ENCODE measurements at regions not wholly inside any gene's neighbourhood (a gene's known extent, or its start where the extent isn't known, plus 50 kb on each side); places are given as distances from the start of the nearest gene placed in this dataset.

DNA sequence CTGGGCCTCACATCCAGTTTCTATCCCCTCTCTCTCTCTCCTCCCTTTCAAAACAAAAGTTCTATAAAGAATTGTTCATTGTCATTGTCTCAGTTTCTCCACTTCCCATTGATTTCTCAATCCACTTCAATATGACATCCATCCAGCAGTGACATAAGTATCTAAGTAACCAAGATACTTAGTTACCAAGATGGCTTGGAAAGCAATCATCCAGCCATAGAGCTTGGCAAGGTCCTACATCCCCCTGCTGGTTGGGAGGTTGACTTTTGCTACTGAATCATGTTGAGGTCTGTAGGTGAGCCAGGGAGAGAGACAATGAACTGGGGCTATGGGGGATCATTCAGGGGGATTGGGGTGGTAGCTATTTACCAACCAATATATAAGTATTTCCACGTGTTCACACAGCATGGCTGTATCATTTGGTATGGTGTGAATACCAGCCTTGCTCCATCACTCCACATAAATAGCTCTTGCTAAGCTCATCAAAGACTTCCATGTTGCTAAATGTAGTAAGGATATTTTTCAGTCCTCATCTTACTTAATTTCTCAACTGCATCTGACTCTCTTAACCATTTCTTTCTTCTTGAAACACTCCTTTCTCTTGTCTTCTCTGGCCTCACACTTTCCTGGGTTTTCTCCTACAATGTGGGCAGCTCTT lies 58.8 kb upstream of the NTRK3 start:
- Histone ChIP-seq H3K27me3 (ENCODE audit: insufficient read depth, low read length) (no peaks in the 10 kb centered on the region), H3K4me3 (ENCODE audit: low read depth, low read length) (no peak overlapping the region), H3K27ac (ENCODE audit: low read depth, low read length) (no peak overlapping the region), H3K4me1 (ENCODE audit: control insufficient read depth, insufficient read depth, low read length, unreplicated experiment) (no peaks in the 10 kb centered on the region), H2AFZ (ENCODE audit: low read length, unreplicated experiment) (no peak overlapping the region), H3K36me3 (ENCODE audit: insufficient read depth, low read length) (no peaks in the 10 kb centered on the region), H3K79me2 (ENCODE audit: control insufficient read depth, insufficient read depth, low read length, unreplicated experiment) (no peaks in the 10 kb centered on the region)

DNA sequence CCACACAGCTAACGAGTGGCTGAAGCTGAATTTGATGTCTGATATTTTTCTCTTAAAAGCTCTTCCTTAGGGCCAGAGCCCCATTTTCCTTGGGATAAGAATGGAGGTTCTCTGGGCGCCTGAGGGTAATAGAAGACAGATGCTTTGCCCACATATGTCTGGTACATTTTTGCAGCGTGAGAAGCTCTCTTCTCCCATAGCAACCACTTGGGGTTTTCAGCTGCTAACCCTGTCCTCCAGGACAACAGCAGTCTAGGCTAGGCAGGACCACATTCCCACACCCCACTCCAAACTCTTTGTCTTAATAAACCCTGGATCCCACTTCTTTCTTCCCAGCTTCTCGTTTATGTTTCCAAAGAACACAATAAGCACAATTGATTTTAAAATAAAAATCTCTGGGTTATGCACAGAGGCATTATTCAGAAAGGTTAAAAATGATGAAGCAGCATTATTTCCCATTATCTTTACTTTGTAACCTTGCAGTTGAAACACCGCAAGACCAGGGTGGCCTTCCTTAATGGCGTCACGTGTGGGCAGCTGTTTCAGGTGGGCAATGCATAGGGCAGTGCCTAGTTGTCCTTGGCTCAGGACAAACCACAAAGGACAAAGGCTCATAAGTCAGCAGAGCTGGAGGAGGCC lies 56.5 kb upstream of the NTRK3 start:
- H3K4me3 ChIP-seq (ENCODE audit: low read depth, low read length): no peak overlapping the region
- no peaks in the 10 kb centered on the region for H3K27me3 ChIP-seq (ENCODE audit: insufficient read depth, low read length)
- H3K79me2 ChIP-seq (ENCODE audit: control insufficient read depth, insufficient read depth, low read length, unreplicated experiment): no peaks in the 10 kb centered on the region
- no peaks in the 10 kb centered on the region for H3K36me3 ChIP-seq (ENCODE audit: insufficient read depth, low read length)
- no peak overlapping the region for H2AFZ ChIP-seq (ENCODE audit: low read length, unreplicated experiment)
- no peaks in the 10 kb centered on the region for H3K4me1 ChIP-seq (ENCODE audit: control insufficient read depth, insufficient read depth, low read length, unreplicated experiment)
- H3K27ac ChIP-seq (ENCODE audit: low read depth, low read length): no peak overlapping the region

DNA sequence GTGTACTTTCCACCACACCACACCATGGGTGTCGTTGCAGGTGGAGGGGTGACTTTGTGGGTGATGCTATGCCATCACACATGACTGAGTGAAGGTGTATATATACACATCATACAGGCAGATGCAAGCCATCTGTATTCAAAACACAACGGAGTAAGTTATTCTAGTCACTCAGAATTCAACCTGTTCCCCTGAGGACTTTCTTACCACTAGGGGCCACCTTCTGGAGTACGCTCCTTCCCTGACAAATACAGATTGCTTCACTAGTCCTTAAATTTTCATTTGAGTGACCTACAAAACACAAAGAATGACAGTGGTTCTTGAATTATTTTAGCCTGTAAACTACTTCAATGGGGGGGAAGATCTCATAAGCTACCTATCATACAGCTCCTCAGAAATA lies 52.8 kb upstream of the NTRK3 start:
- Histone ChIP-seq H3K79me2 (ENCODE audit: control insufficient read depth, insufficient read depth, low read length, unreplicated experiment) (no peaks in the 10 kb centered on the region), H2AFZ (ENCODE audit: low read length, unreplicated experiment) (no peak overlapping the region), H3K36me3 (ENCODE audit: insufficient read depth, low read length) (no peaks in the 10 kb centered on the region), H3K27me3 (ENCODE audit: insufficient read depth, low read length) (no peaks in the 10 kb centered on the region), H3K27ac (ENCODE audit: low read depth, low read length) (no peak overlapping the region), H3K4me3 (ENCODE audit: low read depth, low read length) (no peak overlapping the region), H3K4me1 (ENCODE audit: control insufficient read depth, insufficient read depth, low read length, unreplicated experiment) (no peaks in the 10 kb centered on the region)

DNA sequence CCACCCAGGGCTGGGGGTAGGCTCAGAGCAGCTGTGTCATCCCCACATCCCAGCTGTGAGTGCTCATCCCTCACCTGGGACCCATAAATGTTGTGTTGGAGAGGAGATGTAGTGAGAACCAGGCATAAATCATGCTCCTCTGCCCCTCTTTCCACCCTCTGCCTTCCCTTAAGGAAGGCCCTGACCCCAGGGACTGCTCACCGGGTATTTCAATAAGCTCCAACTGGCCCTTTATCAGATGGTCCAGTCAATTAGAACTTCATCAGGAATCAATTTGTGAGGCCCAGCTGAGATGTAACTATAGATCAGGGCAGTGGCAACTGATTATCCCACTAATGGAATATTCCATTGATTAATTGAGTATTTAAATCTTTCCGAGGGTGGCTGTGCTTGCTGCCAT lies 50.8 kb upstream of the NTRK3 start:
- no peaks in the 10 kb centered on the region for H3K4me1 ChIP-seq (ENCODE audit: control insufficient read depth, insufficient read depth, low read length, unreplicated experiment)
- no peaks in the 10 kb centered on the region for H3K79me2 ChIP-seq (ENCODE audit: control insufficient read depth, insufficient read depth, low read length, unreplicated experiment)
- H3K36me3 ChIP-seq (ENCODE audit: insufficient read depth, low read length): no peaks in the 10 kb centered on the region
- H3K4me3 ChIP-seq (ENCODE audit: low read depth, low read length): no peak overlapping the region
- no peak overlapping the region for H2AFZ ChIP-seq (ENCODE audit: low read length, unreplicated experiment)
- H3K27me3 ChIP-seq (ENCODE audit: insufficient read depth, low read length): no peaks in the 10 kb centered on the region
- no peak overlapping the region for H3K27ac ChIP-seq (ENCODE audit: low read depth, low read length)

Measured in ACC112 (cell line).